B cell (primary cell): ENCODE measurements at regions not wholly inside any gene's neighbourhood (a gene's known extent, or its start where the extent isn't known, plus 50 kb on each side); places are given as distances from the start of the nearest gene placed in this dataset.

Experiments
- EZH2 ChIP-seq: IDR thresholded peaks from 2 replicates; pipeline ENCODE4 v1.6.1; 2012; ENCODE audit warnings: borderline replicate concordance, low read depth, mild to moderate bottlenecking, moderate library complexity, low read length; ENCODE audit not compliant: insufficient read depth, poor library complexity, severe bottlenecking
- TF ChIP-seq, protein P1 (sequence below): fragments of 200-600 bp; IDR thresholded peaks from one replicate; pipeline ENCODE4 v1.8.0; 2022; ENCODE audit warnings: antibody characterized with exemption, mild to moderate bottlenecking

DNA sequence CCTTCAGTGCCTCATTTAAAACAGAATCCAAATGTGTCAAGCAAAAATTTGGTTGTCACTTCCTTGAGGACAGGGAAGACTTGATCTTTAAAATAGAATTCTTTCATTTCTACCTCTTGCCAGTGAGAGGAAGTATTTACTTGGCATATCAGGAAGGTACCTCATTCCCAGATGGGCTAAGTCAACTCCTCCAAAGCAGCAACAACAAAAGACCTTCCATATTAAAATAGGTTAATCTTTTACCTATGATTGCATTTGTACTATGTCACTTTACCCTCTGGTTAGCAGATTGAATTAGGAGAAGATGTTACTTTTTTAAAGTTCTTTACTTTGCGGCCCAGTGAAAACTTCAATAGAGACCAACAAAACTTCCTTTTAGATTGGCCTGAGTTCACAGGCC is 462.1 kb upstream of the ADAMTS9 start:
- TF ChIP-seq, protein P1, sequence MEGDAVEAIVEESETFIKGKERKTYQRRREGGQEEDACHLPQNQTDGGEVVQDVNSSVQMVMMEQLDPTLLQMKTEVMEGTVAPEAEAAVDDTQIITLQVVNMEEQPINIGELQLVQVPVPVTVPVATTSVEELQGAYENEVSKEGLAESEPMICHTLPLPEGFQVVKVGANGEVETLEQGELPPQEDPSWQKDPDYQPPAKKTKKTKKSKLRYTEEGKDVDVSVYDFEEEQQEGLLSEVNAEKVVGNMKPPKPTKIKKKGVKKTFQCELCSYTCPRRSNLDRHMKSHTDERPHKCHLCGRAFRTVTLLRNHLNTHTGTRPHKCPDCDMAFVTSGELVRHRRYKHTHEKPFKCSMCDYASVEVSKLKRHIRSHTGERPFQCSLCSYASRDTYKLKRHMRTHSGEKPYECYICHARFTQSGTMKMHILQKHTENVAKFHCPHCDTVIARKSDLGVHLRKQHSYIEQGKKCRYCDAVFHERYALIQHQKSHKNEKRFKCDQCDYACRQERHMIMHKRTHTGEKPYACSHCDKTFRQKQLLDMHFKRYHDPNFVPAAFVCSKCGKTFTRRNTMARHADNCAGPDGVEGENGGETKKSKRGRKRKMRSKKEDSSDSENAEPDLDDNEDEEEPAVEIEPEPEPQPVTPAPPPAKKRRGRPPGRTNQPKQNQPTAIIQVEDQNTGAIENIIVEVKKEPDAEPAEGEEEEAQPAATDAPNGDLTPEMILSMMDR, result no peak
- no peak for TF ChIP-seq EZH2
